Esophagus squamous epithelium (tissue), 4 donors: ENCODE measurements at regions not wholly inside any gene's neighbourhood (a gene's known extent, or its start where the extent isn't known, plus 50 kb on each side); places are given as distances from the start of the nearest gene placed in this dataset.

Experiments used
- CTCF ChIP-seq, 6 experiments: fragments of 450-650 bp in 4 of 6; fragments of 200-600 bp in 2 of 6; sonication (generic) in 2 of 6; IDR thresholded peaks; one replicate each; pipeline ENCODE4 v1.5.1; 2016 to 2019; ENCODE audit warnings: antibody characterized with exemption in 6 of 6, mild to moderate bottlenecking in 4 of 6, moderate library complexity in 4 of 6
- POLR2A ChIP-seq, 4 donors: fragments of 450-650 bp; IDR thresholded peaks; one replicate each; pipeline ENCODE4 v1.6.1; 2017; ENCODE audit warnings: antibody characterized with exemption in 4 of 4, mild to moderate bottlenecking in 4 of 4, moderate library complexity in 3 of 4

GRCh38 chr16:86244936-86245335 lies 265.4 kb upstream of the FOXF1 start:
- no peak for TF ChIP-seq CTCF (IDR thresholded peaks at IDR 0.05)
- TF ChIP-seq POLR2A (IDR thresholded peaks at IDR 0.05): no peak
